GM06990 (cell line): ENCODE measurements at regions not wholly inside any gene's neighbourhood (a gene's known extent, or its start where the extent isn't known, plus 50 kb on each side); places are given as distances from the start of the nearest gene placed in this dataset.

Experiments used
- DNase-seq: peaks from one replicate; pipeline ENCODE4 v3.0.0-alpha.2; 2011; ENCODE audit not compliant: insufficient read length; ENCODE audit errors: extremely low read depth
- H3K27me3 ChIP-seq: replicated peaks from 2 replicates; pipeline ENCODE4 v1.6.0; 2011; ENCODE audit warnings: low read length; ENCODE audit not compliant: control insufficient read depth, insufficient read depth
- H3K36me3 ChIP-seq: 2 replicates; pipeline ENCODE4 v1.5.1; 2011; ENCODE audit warnings: low read length; ENCODE audit not compliant: control insufficient read depth, insufficient read depth
- H3K4me3 ChIP-seq: replicated peaks from 2 replicates; pipeline ENCODE4 v1.5.1; 2011; ENCODE audit warnings: low read depth, mild to moderate bottlenecking, control low read depth, low read length
- CTCF ChIP-seq: IDR thresholded peaks from 2 replicates; pipeline ENCODE4 v1.5.1; 2011; ENCODE audit warnings: low read length, control low read depth, mild to moderate bottlenecking, inconsistent platforms; ENCODE audit not compliant: insufficient read depth, poor library complexity, severe bottlenecking

- no peak overlapping the region for H3K4me3 ChIP-seq
- no peaks in the 10 kb centered on the region; the same call in 1 of the 2 replicates for H3K27me3 ChIP-seq
- no peaks in the 10 kb centered on the region for H3K36me3 ChIP-seq
- no peak for TF ChIP-seq CTCF
- DNase-seq = no peak
Observed at GRCh38 chr9:126051446-126052130, 275.0 kb upstream of the MVB12B start.

GRCh38 chr9:126052791-126053190 lies 273.8 kb upstream of the MVB12B start:
- no peak for TF ChIP-seq CTCF
- no peaks in the 10 kb centered on the region for H3K36me3 ChIP-seq
- no peaks in the 10 kb centered on the region; the same call in 1 of the 2 replicates for H3K27me3 ChIP-seq
- no peak overlapping the region for H3K4me3 ChIP-seq
- DNase-seq = no peak

- DNase-seq = no peak
- TF ChIP-seq CTCF = no peak
- no peak overlapping the region for H3K4me3 ChIP-seq
- no peaks in the 10 kb centered on the region; the same call in 1 of the 2 replicates for H3K27me3 ChIP-seq
- H3K36me3 ChIP-seq = no peaks in the 10 kb centered on the region
Observed at GRCh38 chr9:126053913-126054312, 272.7 kb upstream of the MVB12B start.

GRCh38 chr9:126055381-126055985 lies 271.1 kb upstream of the MVB12B start:
- DNase-seq = no peak
- H3K36me3 ChIP-seq = no peaks in the 10 kb centered on the region
- H3K27me3 ChIP-seq = no peaks in the 10 kb centered on the region; the same call in 1 of the 2 replicates
- H3K4me3 ChIP-seq = no peak overlapping the region
- TF ChIP-seq CTCF = no peak

- no peak for TF ChIP-seq CTCF
- H3K36me3 ChIP-seq = no peaks in the 10 kb centered on the region
- DNase-seq = no peak
- H3K27me3 ChIP-seq = no peaks in the 10 kb centered on the region; the same call in 1 of the 2 replicates
- no peak overlapping the region for H3K4me3 ChIP-seq
Observed at GRCh38 chr9:126056312-126057021, 270.2 kb upstream of the MVB12B start.
